ENCODE measurements at regions not wholly inside any gene's neighbourhood (a gene's known extent, or its start where the extent isn't known, plus 50 kb on each side); places are given as distances from the start of the nearest gene placed in this dataset.

GRCh38 chr10:58885146-58885545 lies 291.3 kb upstream of the PHYHIPL start:
- DNase-seq: no peak

- DNase-seq: no peak
Observed at GRCh38 chr10:58885686-58886345, 290.6 kb upstream of the PHYHIPL start.

- DNase-seq: no peak
Observed at GRCh38 chr10:58886406-58886805, 290.0 kb upstream of the PHYHIPL start.

- no peak for DNase-seq
Observed at GRCh38 chr10:58887474-58887873, 289.0 kb upstream of the PHYHIPL start.

GRCh38 chr10:58888957-58889356 lies 287.5 kb upstream of the PHYHIPL start:
- no peak for DNase-seq

GRCh38 chr10:58892031-58892531 lies 284.4 kb upstream of the PHYHIPL start:
- no peak for DNase-seq

GRCh38 chr10:58894929-58895328 lies 281.5 kb upstream of the PHYHIPL start:
- DNase-seq: no peak

GRCh38 chr10:58896229-58896628 lies 280.2 kb upstream of the PHYHIPL start:
- no peak for DNase-seq

- DNase-seq: no peak
Observed at GRCh38 chr10:58897236-58897635, 279.2 kb upstream of the PHYHIPL start.

- no peak for DNase-seq
Observed at GRCh38 chr10:58897708-58898107, 278.7 kb upstream of the PHYHIPL start.

- no peak for DNase-seq
Observed at GRCh38 chr10:58898854-58899573, 277.4 kb upstream of the PHYHIPL start.

- no peak for DNase-seq
Observed at GRCh38 chr10:58901092-58901646, 275.3 kb upstream of the PHYHIPL start.

- no peak for DNase-seq
Observed at GRCh38 chr10:58903071-58903470, 273.4 kb upstream of the PHYHIPL start.

- no peak for DNase-seq
Observed at GRCh38 chr10:58909881-58910280, 266.6 kb upstream of the PHYHIPL start.

GRCh38 chr10:58913717-58914116 lies 262.7 kb upstream of the PHYHIPL start:
- DNase-seq: no peak

GRCh38 chr10:58918887-58919286 lies 257.6 kb upstream of the PHYHIPL start:
- DNase-seq: no peak

GRCh38 chr10:58919927-58920654 lies 256.4 kb upstream of the PHYHIPL start:
- DNase-seq: no peak

- no peak for DNase-seq
Observed at GRCh38 chr10:58920655-58921003, 255.8 kb upstream of the PHYHIPL start.

- DNase-seq: no peak
Observed at GRCh38 chr10:58921421-58921855, 255.0 kb upstream of the PHYHIPL start.

GRCh38 chr10:58925381-58925780 lies 251.1 kb upstream of the PHYHIPL start:
- no peak for DNase-seq

- DNase-seq: no peak
Observed at GRCh38 chr10:58930500-58930899, 245.9 kb upstream of the PHYHIPL start.

GRCh38 chr10:58932126-58932525 lies 244.3 kb upstream of the PHYHIPL start:
- DNase-seq: no peak

- DNase-seq: no peak
Observed at GRCh38 chr10:58932577-58933314, 243.7 kb upstream of the PHYHIPL start.
